HCT116 (cell line): ENCODE measurements at regions not wholly inside any gene's neighbourhood (a gene's known extent, or its start where the extent isn't known, plus 50 kb on each side); places are given as distances from the start of the nearest gene placed in this dataset.

Experiments used
- ATAC-seq: fragments of 200-7000 bp; cut with Tn5 transposase; 2 replicates; pipeline ENCODE4 v1.9.1; 2020; ENCODE audit warnings: mild to moderate bottlenecking, moderate library complexity
- BruUV-seq: library from RNA; stranded (reverse); fragments of 400-500 nt; replicated peaks from 2 replicates; lab custom pipeline; 2021; lab: Mats Ljungman, UMichigan
- CTCF ChIA-PET: fragments of 300-600 bp; sonication (Branson Sonifier 250); formaldehyde crosslinking; loops from one replicate; lab custom pipeline; 2021; ENCODE audit warnings: antibody characterized with exemption; lab: Charles Lee
- POLR2A ChIA-PET: fragments of 300-600, 350-600 bp; sonication (Branson Sonifier 250); formaldehyde crosslinking; loops from one replicate; lab custom pipeline; 2021; ENCODE audit warnings: antibody characterized with exemption; lab: Charles Lee
- RAD21 ChIA-PET, 2 experiments: fragments of 300-600 bp; sonication (Branson Sonifier 250); formaldehyde crosslinking; loops; one replicate each; lab custom pipeline; 2023; ENCODE audit warnings: low total read pairs in 2 of 2; ENCODE audit not compliant: uncharacterized antibody in 2 of 2, unreplicated experiment in 2 of 2, low non-redundant PET in 1 of 2; lab: Charles Lee
- DNase-seq: peaks from one replicate; pipeline ENCODE4 v3.0.0-alpha.2; 2010; ENCODE audit warnings: low read depth, low spot score
- H2AFZ ChIP-seq: fragments of 200-600 bp; shearing (Covaris generic), sonication (generic); 2 replicates; pipeline ENCODE4 v1.6.1; 2017; ENCODE audit warnings: low read depth, mixed run types, mixed read lengths, antibody characterized with exemption, low read length; ENCODE audit not compliant: poor library complexity, severe bottlenecking
- H3K27ac ChIP-seq: 2 replicates; pipeline ENCODE4 v1.5.1; 2012; ENCODE audit warnings: low read depth, low read length
- H3K27me3 ChIP-seq: fragments of 200-600 bp; sonication (generic); 2 replicates; pipeline ENCODE4 v1.6.1; 2016; ENCODE audit warnings: mixed run types, low read length, mixed read lengths; ENCODE audit not compliant: insufficient read depth
- H3K36me3 ChIP-seq, 2 experiments: fragments of 200-500 bp in 1 of 2; fragments of 200-600 bp in 1 of 2; sonication (Bioruptor generic) in 1 of 2; sonication (generic) in 1 of 2; 2 replicates each; pipeline versions ENCODE4 v1.5.1 to v1.6.1; 2014 to 2016; ENCODE audit warnings: low read length in 2 of 2, inconsistent platforms in 1 of 2, mixed read lengths in 1 of 2, mixed run types in 1 of 2; ENCODE audit not compliant: insufficient read depth in 2 of 2, control insufficient read depth in 1 of 2
- H3K4me1 ChIP-seq, 2 experiments: fragments of 200-600 bp in 1 of 2; sonication (generic) in 1 of 2; 2 replicates each; pipeline versions ENCODE4 v1.5.1 to v1.6.1; 2012 to 2017; ENCODE audit warnings: low read length in 2 of 2, inconsistent platforms in 1 of 2, mild to moderate bottlenecking in 1 of 2, mixed read lengths in 1 of 2, mixed run types in 1 of 2, moderate library complexity in 1 of 2; ENCODE audit not compliant: insufficient read depth in 2 of 2, control insufficient read depth in 1 of 2
- H3K4me2 ChIP-seq: fragments of 200-600 bp; sonication (generic); 2 replicates; pipeline ENCODE4 v1.6.1; 2017; ENCODE audit warnings: mixed run types, low read length, mixed read lengths
- H3K4me3 ChIP-seq, 2 experiments: fragments of 200-600 bp in 1 of 2; sonication (generic) in 1 of 2; replicated peaks in 1 of 2; 2 replicates each; pipeline ENCODE4 v1.5.1; 2011 to 2016; ENCODE audit warnings: low read length in 2 of 2, control low read depth in 1 of 2, low read depth in 1 of 2, mild to moderate bottlenecking in 1 of 2, mixed read lengths in 1 of 2, mixed run types in 1 of 2
- H3K79me2 ChIP-seq: fragments of 200-600 bp; sonication (generic); 2 replicates; pipeline ENCODE4 v1.6.1; 2017; ENCODE audit warnings: mild to moderate bottlenecking, mixed run types, low read length, moderate library complexity, mixed read lengths; ENCODE audit not compliant: insufficient read depth
- H3K9ac ChIP-seq: fragments of 200-600 bp; sonication (generic); 2 replicates; pipeline ENCODE4 v1.6.1; 2016; ENCODE audit warnings: low read length, mixed read lengths
- H3K9me2 ChIP-seq: fragments of 200-600 bp; sonication (generic), shearing (Covaris generic); 2 replicates; pipeline ENCODE4 v1.6.1; 2017; ENCODE audit warnings: mixed run types, mild to moderate bottlenecking, moderate library complexity; ENCODE audit not compliant: insufficient read depth
- H3K9me3 ChIP-seq, 2 experiments: fragments of 200-500 bp in 1 of 2; fragments of 200-600 bp in 1 of 2; sonication (Bioruptor generic) in 1 of 2; sonication (generic) in 1 of 2; 2 replicates each; pipeline ENCODE4 v1.6.1; 2014 to 2017; ENCODE audit warnings: low read length in 2 of 2, mixed read lengths in 2 of 2, inconsistent platforms in 1 of 2, low read depth in 1 of 2, mild to moderate bottlenecking in 1 of 2, mixed run types in 1 of 2, moderate library complexity in 1 of 2; ENCODE audit not compliant: control insufficient read depth in 1 of 2, insufficient read depth in 1 of 2
- H4K20me1 ChIP-seq: fragments of 200-600 bp; sonication (generic), shearing (Covaris generic); 2 replicates; pipeline ENCODE4 v1.6.1; 2017; ENCODE audit warnings: mixed run types, mild to moderate bottlenecking, moderate library complexity; ENCODE audit not compliant: insufficient read depth
- CEBPB ChIP-seq: IDR thresholded peaks from 2 replicates; pipeline ENCODE4 v1.6.1; 2012; ENCODE audit warnings: low read depth
- RAD21 ChIP-seq: IDR thresholded peaks from 2 replicates; pipeline ENCODE4 v1.6.1; 2012; ENCODE audit warnings: low read depth, mild to moderate bottlenecking
- intact Hi-C: fragments of 100-400 bp; cut with micrococcal nuclease; formaldehyde crosslinking; loops from 2 replicates; pipeline ENCODE4 v1.10.0; 2022
- TF ChIP-seq, protein P1 (sequence below): IDR thresholded peaks from 2 replicates; pipeline ENCODE4 v1.6.1; 2011; ENCODE audit warnings: mild to moderate bottlenecking, low read length, moderate library complexity; ENCODE audit not compliant: insufficient replicate concordance; ENCODE audit errors: extremely low read depth
- TF ChIP-seq, protein P2 (sequence below), 3 experiments: fragments of 200-600 bp in 1 of 3; sonication (generic) in 1 of 3; IDR thresholded peaks in 2 of 3; conservative IDR thresholded peaks in 1 of 3; 2 replicates each; pipeline ENCODE4 v1.5.1; 2012 to 2017; ENCODE audit warnings: low read depth in 2 of 3, low read length in 2 of 3, antibody characterized with exemption in 1 of 3, borderline replicate concordance in 1 of 3, control low read depth in 1 of 3, mild to moderate bottlenecking in 1 of 3, mixed read lengths in 1 of 3, mixed run types in 1 of 3, moderate library complexity in 1 of 3; ENCODE audit not compliant: insufficient read depth in 1 of 3
- TF ChIP-seq, protein P3 (sequence below): IDR thresholded peaks from 2 replicates; pipeline ENCODE4 v1.6.1; 2012; ENCODE audit warnings: low read depth

DNA sequence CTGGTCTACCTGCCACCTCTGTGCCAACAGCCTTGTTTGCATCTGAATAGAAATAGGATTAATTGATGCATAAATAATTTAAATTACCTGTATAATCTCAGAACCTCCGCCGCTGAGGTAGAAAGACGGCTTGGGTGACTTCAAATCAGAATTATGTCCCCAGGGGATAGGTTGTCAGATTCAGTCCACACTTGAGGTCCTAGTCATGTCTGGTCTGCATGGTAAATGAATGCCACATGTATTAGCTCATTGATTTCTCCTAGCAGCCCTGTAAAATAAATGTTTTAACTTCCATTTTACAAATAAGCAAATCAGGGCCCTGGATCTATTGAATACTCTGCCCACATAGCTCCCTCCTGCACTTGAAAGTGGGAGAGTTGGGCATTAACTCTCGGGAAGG, 368.0 kb upstream of the WWC1 start (continued):
- TF ChIP-seq, protein P1, sequence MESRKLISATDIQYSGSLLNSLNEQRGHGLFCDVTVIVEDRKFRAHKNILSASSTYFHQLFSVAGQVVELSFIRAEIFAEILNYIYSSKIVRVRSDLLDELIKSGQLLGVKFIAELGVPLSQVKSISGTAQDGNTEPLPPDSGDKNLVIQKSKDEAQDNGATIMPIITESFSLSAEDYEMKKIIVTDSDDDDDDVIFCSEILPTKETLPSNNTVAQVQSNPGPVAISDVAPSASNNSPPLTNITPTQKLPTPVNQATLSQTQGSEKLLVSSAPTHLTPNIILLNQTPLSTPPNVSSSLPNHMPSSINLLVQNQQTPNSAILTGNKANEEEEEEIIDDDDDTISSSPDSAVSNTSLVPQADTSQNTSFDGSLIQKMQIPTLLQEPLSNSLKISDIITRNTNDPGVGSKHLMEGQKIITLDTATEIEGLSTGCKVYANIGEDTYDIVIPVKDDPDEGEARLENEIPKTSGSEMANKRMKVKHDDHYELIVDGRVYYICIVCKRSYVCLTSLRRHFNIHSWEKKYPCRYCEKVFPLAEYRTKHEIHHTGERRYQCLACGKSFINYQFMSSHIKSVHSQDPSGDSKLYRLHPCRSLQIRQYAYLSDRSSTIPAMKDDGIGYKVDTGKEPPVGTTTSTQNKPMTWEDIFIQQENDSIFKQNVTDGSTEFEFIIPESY, result no peak
- TF ChIP-seq CEBPB, result no peak
- TF ChIP-seq, protein P2, sequence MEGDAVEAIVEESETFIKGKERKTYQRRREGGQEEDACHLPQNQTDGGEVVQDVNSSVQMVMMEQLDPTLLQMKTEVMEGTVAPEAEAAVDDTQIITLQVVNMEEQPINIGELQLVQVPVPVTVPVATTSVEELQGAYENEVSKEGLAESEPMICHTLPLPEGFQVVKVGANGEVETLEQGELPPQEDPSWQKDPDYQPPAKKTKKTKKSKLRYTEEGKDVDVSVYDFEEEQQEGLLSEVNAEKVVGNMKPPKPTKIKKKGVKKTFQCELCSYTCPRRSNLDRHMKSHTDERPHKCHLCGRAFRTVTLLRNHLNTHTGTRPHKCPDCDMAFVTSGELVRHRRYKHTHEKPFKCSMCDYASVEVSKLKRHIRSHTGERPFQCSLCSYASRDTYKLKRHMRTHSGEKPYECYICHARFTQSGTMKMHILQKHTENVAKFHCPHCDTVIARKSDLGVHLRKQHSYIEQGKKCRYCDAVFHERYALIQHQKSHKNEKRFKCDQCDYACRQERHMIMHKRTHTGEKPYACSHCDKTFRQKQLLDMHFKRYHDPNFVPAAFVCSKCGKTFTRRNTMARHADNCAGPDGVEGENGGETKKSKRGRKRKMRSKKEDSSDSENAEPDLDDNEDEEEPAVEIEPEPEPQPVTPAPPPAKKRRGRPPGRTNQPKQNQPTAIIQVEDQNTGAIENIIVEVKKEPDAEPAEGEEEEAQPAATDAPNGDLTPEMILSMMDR (IDR thresholded peaks at IDR 0.05 in 2 of 3, conservative IDR thresholded peaks at IDR 0.05 in 1 of 3; ENCODE audit: borderline replicate concordance in 1 of 3, insufficient read depth in 1 of 3, low read depth in 2 of 3, low read length in 2 of 3), result no peak

DNA sequence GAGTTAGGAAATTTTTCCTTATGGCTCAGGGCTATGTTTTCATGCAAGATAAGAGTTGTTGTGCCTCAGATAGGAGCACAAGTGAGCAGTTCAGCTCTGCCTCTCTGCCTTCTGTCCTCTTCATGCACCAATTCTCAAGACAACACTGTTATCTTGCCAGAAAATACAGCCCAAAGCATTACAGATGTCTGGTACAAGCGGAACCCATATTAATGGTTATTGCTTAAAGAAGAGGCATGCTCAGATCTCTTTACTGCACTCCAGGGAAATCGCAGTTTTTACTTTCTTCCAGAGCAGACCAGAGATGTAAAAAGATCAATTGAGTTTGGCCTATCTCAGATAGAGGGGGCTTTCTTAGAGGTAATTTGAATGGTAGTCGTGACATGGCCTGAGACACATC, 361.6 kb upstream of the WWC1 start:
- intact Hi-C loops, result no loop called here

More for the DNA sequence above, 361.6 kb upstream of the WWC1 start:
- CTCF ChIA-PET, result no interaction called here
- H3K4me1 ChIP-seq, result no peaks in the 10 kb centered on the region
- peaks cover 32% of the 10 kb centered on the region for H3K27me3 ChIP-seq
- H3K9me3 ChIP-seq, result no peaks in the 10 kb centered on the region
- POLR2A ChIA-PET, result no interaction called here
- ATAC-seq (no peak), DNase-seq (no peak)
- H4K20me1 ChIP-seq, result no peaks in the 10 kb centered on the region
- no peaks in the 10 kb centered on the region for H3K36me3 ChIP-seq
- no TSS peak for BruUV-seq
- H3K79me2 ChIP-seq, result no peaks in the 10 kb centered on the region
- no peak overlapping the region for H3K9ac ChIP-seq
- no peak overlapping the region for H2AFZ ChIP-seq
- no peak overlapping the region for H3K4me3 ChIP-seq
- no peak overlapping the region for H3K4me2 ChIP-seq
- RAD21 ChIA-PET, result no interaction called here
- H3K27ac ChIP-seq, result no peak overlapping the region
- H3K9me2 ChIP-seq, result no peaks in the 10 kb centered on the region
- TF ChIP-seq, protein P3, sequence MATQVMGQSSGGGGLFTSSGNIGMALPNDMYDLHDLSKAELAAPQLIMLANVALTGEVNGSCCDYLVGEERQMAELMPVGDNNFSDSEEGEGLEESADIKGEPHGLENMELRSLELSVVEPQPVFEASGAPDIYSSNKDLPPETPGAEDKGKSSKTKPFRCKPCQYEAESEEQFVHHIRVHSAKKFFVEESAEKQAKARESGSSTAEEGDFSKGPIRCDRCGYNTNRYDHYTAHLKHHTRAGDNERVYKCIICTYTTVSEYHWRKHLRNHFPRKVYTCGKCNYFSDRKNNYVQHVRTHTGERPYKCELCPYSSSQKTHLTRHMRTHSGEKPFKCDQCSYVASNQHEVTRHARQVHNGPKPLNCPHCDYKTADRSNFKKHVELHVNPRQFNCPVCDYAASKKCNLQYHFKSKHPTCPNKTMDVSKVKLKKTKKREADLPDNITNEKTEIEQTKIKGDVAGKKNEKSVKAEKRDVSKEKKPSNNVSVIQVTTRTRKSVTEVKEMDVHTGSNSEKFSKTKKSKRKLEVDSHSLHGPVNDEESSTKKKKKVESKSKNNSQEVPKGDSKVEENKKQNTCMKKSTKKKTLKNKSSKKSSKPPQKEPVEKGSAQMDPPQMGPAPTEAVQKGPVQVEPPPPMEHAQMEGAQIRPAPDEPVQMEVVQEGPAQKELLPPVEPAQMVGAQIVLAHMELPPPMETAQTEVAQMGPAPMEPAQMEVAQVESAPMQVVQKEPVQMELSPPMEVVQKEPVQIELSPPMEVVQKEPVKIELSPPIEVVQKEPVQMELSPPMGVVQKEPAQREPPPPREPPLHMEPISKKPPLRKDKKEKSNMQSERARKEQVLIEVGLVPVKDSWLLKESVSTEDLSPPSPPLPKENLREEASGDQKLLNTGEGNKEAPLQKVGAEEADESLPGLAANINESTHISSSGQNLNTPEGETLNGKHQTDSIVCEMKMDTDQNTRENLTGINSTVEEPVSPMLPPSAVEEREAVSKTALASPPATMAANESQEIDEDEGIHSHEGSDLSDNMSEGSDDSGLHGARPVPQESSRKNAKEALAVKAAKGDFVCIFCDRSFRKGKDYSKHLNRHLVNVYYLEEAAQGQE, result no peak
- TF ChIP-seq RAD21, result no peak
